ENCODE measurements at regions not wholly inside any gene's neighbourhood (a gene's known extent, or its start where the extent isn't known, plus 50 kb on each side); places are given as distances from the start of the nearest gene placed in this dataset.

GRCh38 chr13:77406644-77407440 lies 79.9 kb upstream of the MYCBP2 start:
- no peaks in the 10 kb centered on the region for H3K27me3 Mint-ChIP-seq
- no peaks in the 10 kb centered on the region for H3K4me1 Mint-ChIP-seq (ENCODE audit: low read depth)
- H3K36me3 Mint-ChIP-seq, result no peaks in the 10 kb centered on the region
- no peak overlapping the region for H3K4me3 Mint-ChIP-seq
- no peaks in the 10 kb centered on the region for H3K9me3 Mint-ChIP-seq (ENCODE audit: low read depth)
- H3K27ac Mint-ChIP-seq, result no peak overlapping the region

- peaks cover 3% of the 10 kb centered on the region for H3K27me3 Mint-ChIP-seq
- H3K36me3 Mint-ChIP-seq, result peaks cover 2% of the 10 kb centered on the region
- no peaks in the 10 kb centered on the region for H3K9me3 Mint-ChIP-seq (ENCODE audit: low read depth)
- H3K4me1 Mint-ChIP-seq (ENCODE audit: low read depth), result peaks cover under 1% of the 10 kb centered on the region
- no peak overlapping the region for H3K4me3 Mint-ChIP-seq
- no peak overlapping the region for H3K27ac Mint-ChIP-seq
Measured at GRCh38 chr13:77398825-77399620, 72.1 kb upstream of the MYCBP2 start.

GRCh38 chr13:77397636-77398035 lies 70.7 kb upstream of the MYCBP2 start:
- H3K9me3 Mint-ChIP-seq (ENCODE audit: low read depth), result no peaks in the 10 kb centered on the region

DNA sequence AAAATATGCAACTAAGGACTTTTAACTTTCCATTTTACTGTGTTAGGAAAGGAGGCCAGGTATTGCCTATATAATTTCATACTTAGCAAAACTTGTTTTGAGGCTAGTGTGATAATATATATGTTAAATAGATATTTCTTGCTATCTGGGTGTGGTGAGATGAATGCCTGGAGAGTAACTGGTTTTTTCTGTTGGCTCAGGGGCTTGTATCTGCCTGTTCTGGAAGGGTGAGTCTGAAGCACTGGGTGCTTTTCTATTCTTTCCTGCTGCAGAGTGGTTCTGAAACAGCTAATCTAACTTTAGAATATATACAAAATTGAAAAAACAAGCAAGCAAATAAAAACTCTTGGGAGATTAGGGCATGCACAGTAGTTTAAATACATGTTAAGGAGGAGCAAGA lies 64.6 kb upstream of the MYCBP2 start:
- Mint-ChIP-seq H3K27ac (no peak overlapping the region), H3K9me3 (ENCODE audit: low read depth) (no peaks in the 10 kb centered on the region), H3K27me3 (no peaks in the 10 kb centered on the region), H3K36me3 (no peaks in the 10 kb centered on the region), H3K4me1 (ENCODE audit: low read depth) (peaks cover 15% of the 10 kb centered on the region), H3K4me3 (no peak overlapping the region)

More at GRCh38 chr13:77397636-77398035, 70.7 kb upstream of the MYCBP2 start:
- peaks cover 3% of the 10 kb centered on the region for H3K27me3 Mint-ChIP-seq
- H3K4me1 Mint-ChIP-seq (ENCODE audit: low read depth), result peaks cover 11% of the 10 kb centered on the region
- peaks cover 2% of the 10 kb centered on the region for H3K36me3 Mint-ChIP-seq
- H3K4me3 Mint-ChIP-seq, result no peak overlapping the region
- H3K27ac Mint-ChIP-seq, result no peak overlapping the region

- Mint-ChIP-seq H3K36me3 (no peaks in the 10 kb centered on the region), H3K4me3 (no peak overlapping the region), H3K9me3 (ENCODE audit: low read depth) (no peaks in the 10 kb centered on the region), H3K27ac (no peak overlapping the region), H3K27me3 (no peaks in the 10 kb centered on the region), H3K4me1 (ENCODE audit: low read depth) (peaks cover 15% of the 10 kb centered on the region)
Measured at GRCh38 chr13:77390391-77390790, 63.5 kb upstream of the MYCBP2 start.

GRCh38 chr13:77389625-77390000 lies 62.7 kb upstream of the MYCBP2 start:
- Mint-ChIP-seq H3K27ac (no peak overlapping the region), H3K9me3 (ENCODE audit: low read depth) (no peaks in the 10 kb centered on the region), H3K27me3 (no peaks in the 10 kb centered on the region), H3K4me3 (no peak overlapping the region), H3K4me1 (ENCODE audit: low read depth) (peaks cover 15% of the 10 kb centered on the region), H3K36me3 (no peaks in the 10 kb centered on the region)

GRCh38 chr13:77388944-77389624 lies 62.2 kb upstream of the MYCBP2 start:
- Mint-ChIP-seq H3K36me3 (no peaks in the 10 kb centered on the region), H3K9me3 (ENCODE audit: low read depth) (no peaks in the 10 kb centered on the region), H3K27ac (no peak overlapping the region), H3K4me3 (no peak overlapping the region), H3K4me1 (ENCODE audit: low read depth) (peaks cover 15% of the 10 kb centered on the region), H3K27me3 (no peaks in the 10 kb centered on the region)

GRCh38 chr13:77387607-77388200 lies 60.8 kb upstream of the MYCBP2 start:
- Mint-ChIP-seq H3K36me3 (no peaks in the 10 kb centered on the region), H3K9me3 (ENCODE audit: low read depth) (no peaks in the 10 kb centered on the region), H3K4me3 (no peak overlapping the region), H3K27me3 (no peaks in the 10 kb centered on the region), H3K4me1 (ENCODE audit: low read depth) (peaks cover 4% of the 10 kb centered on the region), H3K27ac (no peak overlapping the region)

GRCh38 chr13:77386880-77387606 lies 60.1 kb upstream of the MYCBP2 start:
- Mint-ChIP-seq H3K36me3 (no peaks in the 10 kb centered on the region), H3K27ac (no peak overlapping the region), H3K27me3 (peaks cover 2% of the 10 kb centered on the region), H3K4me3 (no peak overlapping the region), H3K4me1 (ENCODE audit: low read depth) (peaks cover 4% of the 10 kb centered on the region), H3K9me3 (ENCODE audit: low read depth) (no peaks in the 10 kb centered on the region)

GRCh38 chr13:77386046-77386445 lies 59.2 kb upstream of the MYCBP2 start:
- Mint-ChIP-seq H3K36me3 (no peaks in the 10 kb centered on the region), H3K4me3 (no peak overlapping the region), H3K4me1 (ENCODE audit: low read depth) (peaks cover 4% of the 10 kb centered on the region), H3K27me3 (peaks cover 2% of the 10 kb centered on the region), H3K27ac (no peak overlapping the region), H3K9me3 (ENCODE audit: low read depth) (no peaks in the 10 kb centered on the region)

DNA sequence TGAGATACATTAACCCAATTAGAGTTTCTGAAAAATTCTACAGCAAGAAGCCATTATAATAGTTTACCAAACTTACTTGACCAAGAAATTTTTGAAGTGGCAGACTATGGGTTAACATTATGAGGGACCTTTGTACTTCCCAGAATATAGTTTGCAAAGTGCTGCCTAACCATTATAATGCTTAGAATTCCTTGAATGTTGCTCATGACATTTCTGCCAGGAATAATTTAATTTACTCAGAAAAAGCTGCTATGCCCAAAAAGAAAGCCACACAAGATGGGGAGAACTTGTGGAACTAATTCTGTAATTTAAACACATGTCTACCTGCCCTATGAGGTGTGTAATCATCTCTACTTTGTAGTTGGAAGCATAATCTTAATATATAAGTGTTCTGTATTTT lies 58.1 kb upstream of the MYCBP2 start:
- H3K4me3 Mint-ChIP-seq, result no peak overlapping the region
- H3K27ac Mint-ChIP-seq, result no peak overlapping the region
- H3K27me3 Mint-ChIP-seq, result peaks cover 2% of the 10 kb centered on the region
- H3K9me3 Mint-ChIP-seq (ENCODE audit: low read depth), result no peaks in the 10 kb centered on the region
- no peaks in the 10 kb centered on the region for H3K36me3 Mint-ChIP-seq
- H3K4me1 Mint-ChIP-seq (ENCODE audit: low read depth), result peaks cover 4% of the 10 kb centered on the region

DNA sequence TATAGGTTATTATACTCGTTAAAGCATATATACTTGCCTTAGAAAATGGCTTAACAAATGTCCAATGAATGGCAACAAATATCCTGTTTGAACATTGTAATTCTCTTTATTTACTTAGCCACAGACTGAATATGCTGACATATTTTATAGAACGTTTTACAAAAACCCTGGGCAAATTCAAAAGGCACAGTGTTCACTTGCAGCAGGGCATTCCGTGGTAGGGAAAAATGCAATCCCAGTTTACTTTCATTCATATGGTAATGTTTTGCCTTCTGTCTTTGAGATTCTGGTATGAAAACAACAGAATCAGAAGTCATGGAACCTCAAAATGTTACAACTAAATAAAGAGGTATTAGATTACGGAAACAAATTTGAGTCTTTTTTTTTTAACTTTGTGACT lies 56.2 kb upstream of the MYCBP2 start:
- no peaks in the 10 kb centered on the region for H3K9me3 Mint-ChIP-seq (ENCODE audit: low read depth)
- no peaks in the 10 kb centered on the region for H3K36me3 Mint-ChIP-seq
- peaks cover 2% of the 10 kb centered on the region for H3K27me3 Mint-ChIP-seq
- no peak overlapping the region for H3K4me3 Mint-ChIP-seq
- H3K4me1 Mint-ChIP-seq (ENCODE audit: low read depth), result no peaks in the 10 kb centered on the region
- H3K27ac Mint-ChIP-seq, result no peak overlapping the region

DNA sequence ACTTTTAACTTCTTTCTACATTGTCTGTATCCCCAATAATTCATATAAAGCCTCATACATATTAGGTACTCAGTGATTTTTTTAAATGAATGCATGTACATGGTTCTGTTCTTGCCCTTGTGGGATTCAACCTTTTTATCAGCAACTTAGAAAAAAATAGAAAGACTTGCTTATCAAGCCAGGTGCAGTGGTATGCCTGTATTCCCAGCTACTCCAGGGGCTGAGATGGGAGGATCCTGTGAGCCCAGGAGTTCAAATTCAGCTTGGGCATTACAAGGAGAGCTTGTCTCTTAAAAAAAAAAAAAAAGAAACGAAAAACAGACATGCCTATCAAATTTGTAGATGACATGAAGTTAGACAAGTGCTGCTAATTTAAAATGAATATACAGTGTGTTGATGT lies 54.2 kb upstream of the MYCBP2 start:
- H3K27ac Mint-ChIP-seq, result no peak overlapping the region
- peaks cover 2% of the 10 kb centered on the region for H3K27me3 Mint-ChIP-seq
- H3K4me1 Mint-ChIP-seq (ENCODE audit: low read depth), result no peaks in the 10 kb centered on the region
- H3K9me3 Mint-ChIP-seq (ENCODE audit: low read depth), result no peaks in the 10 kb centered on the region
- H3K36me3 Mint-ChIP-seq, result no peaks in the 10 kb centered on the region
- no peak overlapping the region for H3K4me3 Mint-ChIP-seq

DNA sequence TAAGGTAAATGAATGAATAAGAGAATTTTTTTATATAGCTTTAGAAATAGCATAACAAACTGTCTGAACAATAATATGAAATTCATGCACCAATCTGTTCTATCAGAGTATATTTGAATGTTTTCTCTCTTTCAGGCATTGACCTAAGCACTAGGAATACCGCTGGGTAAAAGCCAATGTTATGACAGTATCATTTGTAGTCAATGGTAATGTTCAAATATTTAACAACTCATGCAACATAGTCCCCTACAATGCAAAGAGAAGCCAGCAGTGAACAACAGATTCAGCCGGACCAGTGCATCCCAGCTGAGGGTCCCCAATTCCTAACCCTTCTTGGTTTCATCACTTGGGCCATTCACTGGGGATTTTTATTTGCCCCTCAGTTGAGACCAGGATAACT lies 52.6 kb upstream of the MYCBP2 start:
- no peak overlapping the region for H3K27ac Mint-ChIP-seq
- H3K9me3 Mint-ChIP-seq (ENCODE audit: low read depth), result no peaks in the 10 kb centered on the region
- H3K4me1 Mint-ChIP-seq (ENCODE audit: low read depth), result no peaks in the 10 kb centered on the region
- peaks cover 2% of the 10 kb centered on the region for H3K27me3 Mint-ChIP-seq
- no peak overlapping the region for H3K4me3 Mint-ChIP-seq
- H3K36me3 Mint-ChIP-seq, result no peaks in the 10 kb centered on the region

Data from activated naive CD8-positive, alpha-beta T cell (primary cell).